ENCODE measurements at regions not wholly inside any gene's neighbourhood (a gene's known extent, or its start where the extent isn't known, plus 50 kb on each side); places are given as distances from the start of the nearest gene placed in this dataset.
A peak's percentile ranks its signal among the peaks of the same experiment; 100 is the strongest.

- no peaks in the 10 kb centered on the region for H3K4me1 ChIP-seq (ENCODE audit: control insufficient read depth in 1 of 2, low read depth in 2 of 2)
- no peak for ATAC-seq (ENCODE audit: insufficient number of reproducible peaks, low FRiP score, low read depth)
- TF ChIP-seq CTCF (IDR thresholded peaks at IDR 0.05): no peak
- H3K9me3 ChIP-seq: no peaks in the 10 kb centered on the region
- DNase-seq (ENCODE audit: low spot score): no peak
- no peak overlapping the region for H3K27ac ChIP-seq
- H3K36me3 ChIP-seq: no peaks in the 10 kb centered on the region
- no peak overlapping the region for H3K4me3 ChIP-seq
- H3K27me3 ChIP-seq (replicated peaks; ENCODE audit: insufficient read depth): no peaks in the 10 kb centered on the region
Observed at GRCh38 chr2:176662753-176663152, 393.5 kb downstream of the MTX2 start.

- Histone ChIP-seq H3K27ac (no peak overlapping the region), H3K4me1 (ENCODE audit: control insufficient read depth in 1 of 2, low read depth in 2 of 2) (peaks cover 0 to 15% of the 10 kb centered on the region in 2 donors), H3K27me3 (replicated peaks; ENCODE audit: insufficient read depth) (no peaks in the 10 kb centered on the region), H3K36me3 (no peaks in the 10 kb centered on the region), H3K9me3 (no peaks in the 10 kb centered on the region), H3K4me3 (no peak overlapping the region)
- ATAC-seq (ENCODE audit: insufficient number of reproducible peaks, low FRiP score, low read depth) (no peak), DNase-seq (ENCODE audit: low spot score) (no peak)
- no peak for TF ChIP-seq CTCF (IDR thresholded peaks at IDR 0.05)
Observed at GRCh38 chr2:176664478-176664877, 395.2 kb downstream of the MTX2 start.

- H3K27me3 ChIP-seq (replicated peaks; ENCODE audit: insufficient read depth): no peaks in the 10 kb centered on the region
- ATAC-seq (ENCODE audit: insufficient number of reproducible peaks, low FRiP score, low read depth): no peak
Observed at GRCh38 chr2:176665086-176665485, 395.8 kb downstream of the MTX2 start.

GRCh38 chr2:176668912-176669311 is 399.7 kb downstream of the MTX2 start:
- DNase-seq (ENCODE audit: low spot score) (no peak), ATAC-seq (ENCODE audit: insufficient number of reproducible peaks, low FRiP score, low read depth) (peak; percentile 76)
- peak overlapping the region; percentile 42 to 60 for H3K27ac ChIP-seq
- H3K36me3 ChIP-seq: no peaks in the 10 kb centered on the region
- no peaks in the 10 kb centered on the region for H3K9me3 ChIP-seq
- H3K27me3 ChIP-seq (replicated peaks; ENCODE audit: insufficient read depth): no peaks in the 10 kb centered on the region
- no peak overlapping the region for H3K4me3 ChIP-seq
- TF ChIP-seq CTCF (IDR thresholded peaks at IDR 0.05): no peak
- peaks cover 0 to 24% of the 10 kb centered on the region in 2 donors for H3K4me1 ChIP-seq (ENCODE audit: control insufficient read depth in 1 of 2, low read depth in 2 of 2)

More at GRCh38 chr2:176665086-176665485, 395.8 kb downstream of the MTX2 start:
- Histone ChIP-seq H3K27ac (no peak overlapping the region), H3K36me3 (no peaks in the 10 kb centered on the region), H3K4me3 (no peak overlapping the region), H3K9me3 (no peaks in the 10 kb centered on the region), H3K4me1 (ENCODE audit: control insufficient read depth in 1 of 2, low read depth in 2 of 2) (peaks cover 0 to 21% of the 10 kb centered on the region in 2 donors)
- no peak for TF ChIP-seq CTCF (IDR thresholded peaks at IDR 0.05)
- no peak for DNase-seq (ENCODE audit: low spot score)

GRCh38 chr2:176669398-176670174 is 400.3 kb downstream of the MTX2 start:
- DNase-seq (ENCODE audit: low spot score): no peak
- Histone ChIP-seq H3K4me3 (no peak overlapping the region), H3K27ac (peak overlapping the region; percentile 42 to 60), H3K27me3 (replicated peaks; ENCODE audit: insufficient read depth) (no peaks in the 10 kb centered on the region), H3K4me1 (ENCODE audit: control insufficient read depth in 1 of 2, low read depth in 2 of 2) (peaks cover 0 to 24% of the 10 kb centered on the region in 2 donors), H3K9me3 (no peaks in the 10 kb centered on the region), H3K36me3 (no peaks in the 10 kb centered on the region)
- no peak for TF ChIP-seq CTCF (IDR thresholded peaks at IDR 0.05)
- peak; percentile 74 for ATAC-seq (ENCODE audit: insufficient number of reproducible peaks, low FRiP score, low read depth)

Measured in thoracic aorta (tissue), 2 donors.